Activated CD4-positive, alpha-beta memory T cell treated with anti-CD3 and anti-CD28 coated beads for 36 hours (primary cell): ENCODE measurements at regions not wholly inside any gene's neighbourhood (a gene's known extent, or its start where the extent isn't known, plus 50 kb on each side); places are given as distances from the start of the nearest gene placed in this dataset.
A peak's percentile ranks its signal among the peaks of the same experiment; 100 is the strongest.

Experiments
- CTCF ChIA-PET: fragments of 350-600 bp; sonication (Branson Sonifier 250); formaldehyde crosslinking; loops from one replicate; lab custom pipeline; 2021; ENCODE audit warnings: antibody characterized with exemption, inconsistent platforms; lab: Charles Lee
- POLR2A ChIA-PET: fragments of 350-600 bp; sonication (Branson Sonifier 250); formaldehyde crosslinking; loops from one replicate; lab custom pipeline; 2021; ENCODE audit warnings: antibody characterized with exemption; lab: Charles Lee
- DNase-seq: peaks from one replicate; pipeline ENCODE4 v3.0.0-alpha.2; 2020
- H3K27ac Mint-ChIP-seq: one replicate; pipeline ENCODE4 v1.8.0; 2021; ENCODE audit warnings: mixed read lengths
- H3K27me3 Mint-ChIP-seq: one replicate; pipeline ENCODE4 v1.8.0; 2021; ENCODE audit warnings: mixed read lengths
- H3K36me3 Mint-ChIP-seq: one replicate; pipeline ENCODE4 v1.8.0; 2021; ENCODE audit warnings: mixed read lengths
- H3K4me1 Mint-ChIP-seq: one replicate; pipeline ENCODE4 v1.8.0; 2021; ENCODE audit warnings: low read depth, mixed read lengths
- H3K4me3 Mint-ChIP-seq: one replicate; pipeline ENCODE4 v1.8.0; 2021; ENCODE audit warnings: mild to moderate bottlenecking, mixed read lengths
- H3K9me3 Mint-ChIP-seq: one replicate; pipeline ENCODE4 v1.8.0; 2021; ENCODE audit warnings: mixed read lengths
- intact Hi-C: fragments of 100-400 bp; cut with micrococcal nuclease; formaldehyde crosslinking; loops from one replicate; pipeline ENCODE4 v1.15.1; 2023

GRCh38 chr9:126556560-126557250 lies 57.0 kb upstream of the LMX1B start:
- intact Hi-C loops = loop anchor here (5.0 kb wide), 1 partner anchor 39 kb away; no protein-coding TSS in a partner anchor
- POLR2A ChIA-PET = no interaction called here
- CTCF ChIA-PET = interaction anchor here (0.8 to 14.2 kb wide), 10 partner anchors 18 to 156 kb away, joined by 3 to 401 read pairs (median 4); no protein-coding TSS in a partner anchor
- DNase-seq = no peak
- peaks cover 26% of the 10 kb centered on the region for H3K27me3 Mint-ChIP-seq
- no peaks in the 10 kb centered on the region for H3K36me3 Mint-ChIP-seq
- H3K9me3 Mint-ChIP-seq = no peaks in the 10 kb centered on the region
- no peak overlapping the region for H3K27ac Mint-ChIP-seq
- H3K4me1 Mint-ChIP-seq = no peaks in the 10 kb centered on the region
- no peak overlapping the region for H3K4me3 Mint-ChIP-seq

DNA sequence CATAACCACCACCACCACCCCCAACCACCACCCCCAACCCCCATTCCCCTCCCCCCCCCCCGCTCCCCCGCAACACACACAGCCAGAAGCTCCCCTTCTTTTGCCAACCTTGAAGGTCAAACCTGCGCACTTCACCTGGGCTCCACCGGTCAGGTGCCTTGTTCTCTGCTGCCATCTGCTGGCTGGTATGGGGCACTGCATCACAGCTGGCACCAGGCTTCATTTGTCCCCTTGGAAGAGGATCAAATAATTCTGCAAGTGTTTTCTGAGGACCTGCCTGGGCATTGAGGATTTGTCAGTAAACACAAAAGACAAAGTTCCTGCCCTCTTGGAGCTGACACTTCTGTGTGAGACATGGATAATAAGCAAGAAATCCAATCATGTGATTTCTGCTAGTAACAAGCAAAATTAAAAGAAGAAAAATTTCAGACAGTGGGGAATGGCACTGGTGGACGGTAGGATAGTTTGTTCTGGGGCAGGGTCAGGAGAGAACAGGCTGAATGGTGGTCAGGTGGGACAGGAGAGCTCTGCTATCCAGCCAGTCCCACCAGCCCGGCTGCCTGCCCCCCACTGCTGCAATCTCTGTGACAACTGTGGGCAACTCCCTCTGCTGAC lies 55.6 kb upstream of the LMX1B start:
- H3K4me3 Mint-ChIP-seq = no peak overlapping the region
- H3K9me3 Mint-ChIP-seq = no peaks in the 10 kb centered on the region
- H3K36me3 Mint-ChIP-seq = no peaks in the 10 kb centered on the region
- ChIA-PET CTCF (interaction anchor here (0.6 to 14.2 kb wide), 32 partner anchors 8 to 733 kb away, joined by 3 to 401 read pairs (median 4); no protein-coding TSS in a partner anchor), POLR2A (no interaction called here)
- no peak overlapping the region for H3K27ac Mint-ChIP-seq
- intact Hi-C loops = loop anchor here (1.0 to 5.0 kb wide), 2 partner anchors 41 to 59 kb away; no protein-coding TSS in a partner anchor
- peaks cover 32% of the 10 kb centered on the region for H3K27me3 Mint-ChIP-seq
- no peaks in the 10 kb centered on the region for H3K4me1 Mint-ChIP-seq
- peak; percentile 78 for DNase-seq

DNA sequence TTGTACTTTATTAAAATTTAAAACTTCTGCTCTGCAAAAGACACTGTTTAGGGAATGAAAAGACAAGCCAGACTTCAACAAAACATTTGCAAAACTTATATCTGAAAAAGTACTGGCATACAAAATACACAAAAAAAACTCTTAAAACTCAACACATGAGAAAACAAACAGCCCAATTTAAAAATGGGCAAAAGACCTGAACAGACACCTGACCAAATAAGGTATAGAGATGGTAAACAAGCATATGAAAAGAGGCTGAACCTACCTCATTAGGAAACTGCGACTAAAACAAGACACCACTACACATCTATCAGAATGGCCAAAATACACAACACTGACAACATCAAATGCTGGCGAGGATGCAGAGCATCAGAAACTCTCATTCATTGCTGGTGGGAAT lies 54.4 kb upstream of the LMX1B start:
- ChIA-PET CTCF (interaction anchor here (1.2 to 14.2 kb wide), 4 partner anchors 47 to 132 kb away, joined by 4 to 401 read pairs (median 68); no protein-coding TSS in a partner anchor), POLR2A (no interaction called here)
- Mint-ChIP-seq H3K4me3 (no peak overlapping the region), H3K9me3 (no peaks in the 10 kb centered on the region), H3K27ac (no peak overlapping the region), H3K27me3 (peaks cover 38% of the 10 kb centered on the region), H3K4me1 (no peaks in the 10 kb centered on the region), H3K36me3 (no peaks in the 10 kb centered on the region)
- DNase-seq = no peak
- intact Hi-C loops = loop anchor here (5.0 kb wide), 1 partner anchor 42 kb away; no protein-coding TSS in a partner anchor

- no peaks in the 10 kb centered on the region for H3K9me3 Mint-ChIP-seq
- H3K36me3 Mint-ChIP-seq = no peaks in the 10 kb centered on the region
- no peak overlapping the region for H3K27ac Mint-ChIP-seq
- CTCF ChIA-PET = interaction anchor here (1.4 to 14.2 kb wide), 2 partner anchors 43 to 62 kb away, joined by 3 to 401 read pairs; no protein-coding TSS in a partner anchor
- intact Hi-C loops = no loop called here
- H3K4me1 Mint-ChIP-seq = no peaks in the 10 kb centered on the region
- no peak for DNase-seq
- POLR2A ChIA-PET = no interaction called here
- peaks cover 55% of the 10 kb centered on the region for H3K27me3 Mint-ChIP-seq
- no peak overlapping the region for H3K4me3 Mint-ChIP-seq
These were observed 52.1 kb upstream of the LMX1B start for GRCh38 chr9:126561582-126561981.

DNA sequence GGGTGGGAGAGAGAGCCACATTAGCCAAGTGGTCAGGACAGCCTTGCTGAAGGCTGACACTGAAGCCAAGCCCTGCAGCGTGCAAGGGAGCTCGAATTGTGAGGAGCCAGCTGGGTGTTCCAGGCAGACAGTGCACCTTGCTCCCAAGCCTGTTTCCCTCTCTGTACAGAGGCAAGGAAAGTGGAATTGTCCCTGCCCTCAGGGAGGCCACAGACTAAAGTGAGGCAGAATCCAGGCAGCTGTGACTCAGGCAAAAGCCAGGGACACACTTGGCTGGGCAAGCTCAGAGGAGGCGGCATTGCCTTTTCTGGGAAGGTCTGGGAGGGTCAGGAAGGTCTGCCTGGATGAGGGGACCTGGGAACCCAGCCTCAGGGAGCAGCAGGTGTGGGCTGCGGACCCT lies 50.2 kb upstream of the LMX1B start:
- DNase-seq = no peak
- intact Hi-C loops = no loop called here
- CTCF ChIA-PET = interaction anchor here (0.7 to 14.2 kb wide), 5 partner anchors 11 to 73 kb away, joined by 3 to 401 read pairs (median 3); no protein-coding TSS in a partner anchor
- POLR2A ChIA-PET = no interaction called here
- no peaks in the 10 kb centered on the region for H3K36me3 Mint-ChIP-seq
- peaks cover 57% of the 10 kb centered on the region for H3K27me3 Mint-ChIP-seq
- H3K4me1 Mint-ChIP-seq = no peaks in the 10 kb centered on the region
- no peak overlapping the region for H3K27ac Mint-ChIP-seq
- H3K9me3 Mint-ChIP-seq = no peaks in the 10 kb centered on the region
- no peak overlapping the region for H3K4me3 Mint-ChIP-seq
